GM19238 (cell line): ENCODE measurements at regions not wholly inside any gene's neighbourhood (a gene's known extent, or its start where the extent isn't known, plus 50 kb on each side); places are given as distances from the start of the nearest gene placed in this dataset.
"Not testable (repeated sequence)": the region's sequence is repeated elsewhere in the genome, so short reads cannot be mapped to it uniquely, and the experiment has no call there.

Experiments used
- DNase-seq: peaks from one replicate; pipeline ENCODE4 v3.0.0; 2011; ENCODE audit warnings: low spot score; ENCODE audit not compliant: insufficient read length

- DNase-seq = no peak
These were observed 91.2 kb downstream of the EOMES start for GRCh38 chr3:27630885-27631284.

DNA sequence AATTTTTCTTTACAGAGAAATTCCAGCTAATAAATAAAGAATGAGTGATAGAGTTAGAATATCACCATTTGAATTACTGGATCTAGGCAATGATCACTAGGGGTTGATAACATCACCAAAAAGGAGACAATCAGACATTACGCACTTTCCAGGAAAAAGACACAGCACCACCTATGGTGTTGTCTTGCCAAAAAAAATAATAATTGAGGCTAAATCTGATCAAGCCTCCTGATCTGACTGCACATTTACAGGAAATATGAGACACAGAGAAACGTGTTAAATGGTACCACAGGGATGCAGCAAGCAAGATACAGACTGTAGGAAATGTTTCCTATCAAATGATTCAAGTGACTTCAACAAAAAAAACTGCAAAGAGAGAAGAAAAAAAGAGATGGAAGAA is 92.8 kb downstream of the EOMES start:
- no peak for DNase-seq

DNA sequence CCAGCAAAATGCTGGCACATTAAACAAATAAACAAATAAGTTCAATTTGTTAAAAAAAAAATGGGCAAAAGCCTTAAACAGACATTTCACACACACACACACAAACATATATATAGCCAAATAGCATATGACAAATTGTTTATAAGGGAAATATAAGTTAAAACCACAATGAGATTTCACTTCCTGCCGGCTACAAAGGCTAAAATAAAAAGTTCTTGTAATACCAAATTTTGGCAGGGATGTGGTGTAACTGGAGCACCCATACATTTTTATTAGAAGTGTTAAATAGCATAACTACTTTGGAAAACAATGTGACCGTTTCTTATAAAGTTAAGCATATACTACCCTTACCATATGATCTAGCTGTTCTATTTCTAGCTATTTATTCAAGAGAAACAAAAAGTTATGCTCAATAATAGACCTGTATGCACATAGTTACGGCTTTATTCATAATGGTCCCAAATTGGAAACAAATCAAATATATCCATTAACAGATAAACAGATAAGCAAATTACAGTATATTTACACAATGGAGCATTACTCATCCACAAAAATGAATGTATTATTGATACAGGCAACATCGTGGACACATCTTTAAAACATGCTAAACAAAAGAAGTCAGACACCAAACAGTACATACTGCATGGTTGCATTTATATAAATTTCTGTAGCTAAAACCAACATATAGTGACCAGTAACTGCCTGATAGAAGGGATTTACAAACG is 93.9 kb downstream of the EOMES start:
- DNase-seq = no peak

GRCh38 chr3:27626596-27627118 is 95.5 kb downstream of the EOMES start:
- no peak for DNase-seq

DNA sequence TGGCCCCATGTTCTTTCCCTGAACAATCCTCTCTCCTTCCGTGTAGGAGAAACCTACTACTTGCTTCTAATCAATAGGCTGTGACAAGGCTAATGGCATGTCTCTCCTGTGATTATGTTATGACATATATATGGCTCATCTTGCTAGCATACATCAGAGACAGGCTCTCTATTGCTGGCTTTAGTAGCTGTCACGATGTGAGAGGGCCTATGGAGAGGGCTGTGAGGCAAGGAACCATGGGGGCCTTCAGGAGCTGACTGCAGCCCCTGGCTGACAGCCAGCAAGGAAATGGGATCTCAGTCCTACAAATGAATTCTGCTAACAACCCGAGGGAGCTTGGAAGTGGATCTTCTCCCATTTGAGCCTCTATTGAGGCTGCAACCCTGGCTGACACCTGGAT is 96.3 kb downstream of the EOMES start:
- DNase-seq = no peak

DNA sequence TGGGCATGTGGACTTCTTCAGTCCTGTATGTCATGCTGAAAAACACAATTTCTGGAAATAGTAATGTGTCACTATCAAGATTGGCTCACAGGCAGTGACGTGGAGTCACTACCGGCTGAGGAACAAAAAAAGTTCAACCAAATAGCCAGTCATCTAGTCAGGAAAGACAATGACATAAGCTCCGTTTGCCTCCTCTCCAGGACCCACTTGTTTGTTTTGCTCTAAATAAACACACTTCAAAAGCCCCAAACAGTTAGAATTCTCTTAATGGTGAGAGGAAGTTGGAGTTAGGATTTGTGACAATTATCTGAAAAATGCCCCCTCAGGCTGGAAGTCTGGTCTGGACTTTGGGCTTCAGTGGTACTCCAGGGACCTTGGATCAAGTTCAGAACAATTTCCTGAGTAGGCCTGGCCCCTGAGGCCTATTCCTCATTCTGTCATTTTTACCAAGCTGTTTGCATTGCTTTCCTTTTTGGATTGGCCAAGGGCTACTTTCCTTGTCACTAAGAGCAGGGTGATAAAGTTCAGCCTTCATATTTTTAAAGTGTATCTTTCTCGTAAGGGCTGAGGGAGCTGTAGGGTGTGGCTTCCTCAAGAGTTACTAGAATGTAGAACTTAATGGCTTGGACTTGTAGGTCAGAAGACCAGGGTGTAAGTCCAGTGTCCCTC is 98.9 kb downstream of the EOMES start:
- DNase-seq = no peak

- no peak for DNase-seq
These were observed 104.6 kb downstream of the EOMES start for GRCh38 chr3:27617552-27617951.

DNA sequence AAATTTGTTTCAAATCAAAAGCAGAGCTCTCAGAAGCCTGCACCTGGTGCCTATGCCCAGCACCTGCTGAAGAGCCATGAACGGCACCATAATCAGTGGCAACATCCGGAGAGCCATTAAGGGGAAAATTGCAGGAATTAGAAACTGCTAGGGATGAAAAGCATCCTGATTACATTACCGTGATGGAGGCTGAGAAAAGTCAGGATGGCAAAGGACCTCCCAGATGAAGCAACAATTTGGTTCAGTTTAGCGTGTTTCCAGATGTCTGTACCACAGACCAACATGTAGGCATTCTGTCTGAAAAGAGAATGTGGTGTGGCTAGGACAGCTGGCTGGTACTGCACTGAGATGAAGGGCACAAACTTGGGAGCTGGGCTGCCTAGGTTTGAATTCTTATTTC is 106.1 kb downstream of the EOMES start:
- DNase-seq = no peak

DNA sequence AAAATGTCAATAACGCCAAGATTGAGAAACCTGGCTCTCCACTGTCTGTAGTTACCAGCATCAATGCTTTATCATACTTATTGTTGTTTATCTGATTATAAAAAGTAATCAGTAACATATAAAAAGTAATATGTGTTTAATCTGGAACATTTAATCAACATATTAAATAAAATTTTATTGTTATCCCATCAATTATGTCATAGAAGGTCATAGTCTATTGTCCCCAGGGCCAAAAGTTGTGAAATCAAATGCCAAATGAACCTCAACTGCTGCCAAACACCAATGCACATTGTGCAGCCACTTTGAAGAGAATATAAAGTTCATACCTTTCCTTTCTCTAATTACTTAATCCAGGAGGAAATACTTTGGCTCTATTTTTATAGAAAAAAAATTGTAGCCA is 106.6 kb downstream of the EOMES start:
- DNase-seq = no peak

DNA sequence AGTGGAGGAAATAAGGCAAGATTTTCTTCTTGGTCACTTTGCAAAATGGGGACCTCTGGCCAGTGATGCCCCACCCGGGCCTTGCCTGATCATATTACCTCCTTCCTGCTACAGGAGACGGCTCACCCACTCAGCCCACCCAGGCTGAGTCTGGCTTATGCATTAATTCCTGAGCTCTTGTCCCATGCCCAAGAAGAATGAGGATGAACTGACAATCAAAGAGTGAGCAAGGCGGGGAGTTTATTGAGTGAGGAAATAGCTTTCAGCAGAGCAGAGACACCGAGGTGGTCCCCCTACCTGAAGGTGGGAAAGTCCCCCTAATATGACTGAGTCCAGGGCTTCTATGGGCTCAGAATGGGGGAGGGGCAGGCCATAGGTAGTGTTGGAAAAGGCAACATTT is 107.5 kb downstream of the EOMES start:
- DNase-seq = no peak

- no peak for DNase-seq
These were observed 108.2 kb downstream of the EOMES start for GRCh38 chr3:27613846-27614500.

DNA sequence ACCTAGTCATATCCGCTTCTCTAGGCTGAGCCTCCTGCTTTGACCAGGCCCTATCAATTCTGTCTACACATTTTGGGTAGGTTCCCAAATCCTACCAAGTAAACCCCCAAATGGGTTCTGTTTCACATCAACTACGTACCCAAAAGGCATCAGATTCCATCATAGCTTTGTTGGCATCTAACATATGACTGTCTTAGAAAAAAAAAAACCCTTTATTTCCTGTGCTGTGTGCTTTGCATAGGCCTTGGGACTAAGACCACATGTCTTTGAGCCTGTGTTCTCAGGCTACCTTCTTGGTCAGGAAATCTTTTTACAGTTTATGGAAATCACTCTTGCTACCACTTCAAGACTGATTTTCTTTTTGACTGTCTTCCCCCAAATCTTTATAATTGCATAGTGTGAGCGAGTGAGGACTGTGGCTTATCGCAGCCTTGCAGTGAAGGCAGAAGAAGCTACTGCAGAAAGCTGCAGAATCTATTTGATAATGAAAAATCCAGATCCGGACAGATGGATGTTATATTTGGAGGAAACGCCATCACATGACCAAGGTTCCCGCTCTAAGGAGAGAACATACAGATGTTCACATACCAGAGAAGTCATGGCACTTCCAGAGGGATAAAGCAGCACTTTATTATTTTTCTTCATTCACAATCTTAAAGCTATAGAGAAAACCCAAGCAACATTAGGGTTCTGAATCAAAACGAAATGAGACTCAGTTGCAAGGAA is 111.2 kb downstream of the EOMES start:
- DNase-seq = no peak

GRCh38 chr3:27607370-27607769 is 114.8 kb downstream of the EOMES start:
- DNase-seq = no peak

GRCh38 chr3:27606537-27606936 is 115.6 kb downstream of the EOMES start:
- DNase-seq = no peak

DNA sequence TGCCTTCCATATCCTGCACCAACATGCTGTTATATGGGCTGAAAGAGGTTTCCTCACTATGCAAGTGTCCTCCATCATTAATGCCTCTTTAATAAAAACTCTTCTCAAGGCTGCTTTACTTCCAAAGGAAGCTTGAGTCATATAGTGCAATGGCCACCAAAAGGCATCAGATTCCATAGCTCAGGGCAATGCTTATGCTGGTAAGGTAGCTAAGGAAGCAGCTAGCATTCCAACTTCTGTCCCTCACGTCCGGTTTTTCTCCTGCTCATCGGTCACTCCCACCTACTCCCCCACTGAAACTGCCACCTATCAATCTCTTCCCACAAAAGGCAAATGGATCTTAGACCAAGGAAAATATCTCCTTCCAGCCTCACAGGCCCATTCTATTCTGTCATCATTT is 117.1 kb upstream of the SLC4A7 start:
- not testable (repeated sequence) for DNase-seq

DNA sequence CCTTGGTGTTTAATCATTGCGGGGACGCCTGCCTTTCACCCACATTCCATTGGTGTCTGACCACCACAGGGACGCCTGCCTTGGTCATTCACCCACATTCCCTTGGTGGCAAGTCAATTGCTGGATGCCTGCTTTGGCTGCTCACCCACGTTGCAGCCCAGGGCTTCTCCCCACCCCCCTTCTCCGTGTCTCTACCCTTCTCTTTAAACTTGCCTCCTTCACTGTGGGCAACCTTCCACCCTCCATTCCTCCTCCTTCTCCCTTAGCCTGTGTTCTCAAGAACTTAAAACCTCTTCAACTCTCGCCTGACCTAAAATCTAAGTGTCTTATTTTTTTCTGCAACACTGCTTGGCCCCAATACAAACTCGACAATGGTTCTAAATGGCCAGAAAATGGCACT is 115.6 kb upstream of the SLC4A7 start:
- not testable (repeated sequence) for DNase-seq

DNA sequence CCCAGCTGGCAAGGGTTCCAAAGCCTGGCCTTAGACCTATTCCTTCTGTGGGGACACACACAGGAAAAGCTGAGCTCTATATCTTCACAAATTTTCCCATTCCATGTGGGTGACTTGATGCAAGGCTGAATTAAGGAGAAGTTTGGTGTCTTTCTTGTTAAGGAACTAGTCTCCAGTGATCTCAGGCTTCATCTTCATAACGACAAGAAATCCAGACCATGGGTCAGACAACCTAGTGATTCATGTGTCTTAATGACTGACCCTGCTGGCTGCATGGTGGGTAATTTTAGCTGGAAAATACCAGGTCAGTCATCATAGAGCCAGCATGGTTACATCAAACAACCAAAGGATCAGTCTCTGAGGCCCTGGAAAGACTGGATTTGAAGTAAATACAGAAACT is 112.7 kb upstream of the SLC4A7 start:
- DNase-seq = no peak

- no peak for DNase-seq
These were observed 112.2 kb upstream of the SLC4A7 start for GRCh38 chr3:27596334-27596841.

DNA sequence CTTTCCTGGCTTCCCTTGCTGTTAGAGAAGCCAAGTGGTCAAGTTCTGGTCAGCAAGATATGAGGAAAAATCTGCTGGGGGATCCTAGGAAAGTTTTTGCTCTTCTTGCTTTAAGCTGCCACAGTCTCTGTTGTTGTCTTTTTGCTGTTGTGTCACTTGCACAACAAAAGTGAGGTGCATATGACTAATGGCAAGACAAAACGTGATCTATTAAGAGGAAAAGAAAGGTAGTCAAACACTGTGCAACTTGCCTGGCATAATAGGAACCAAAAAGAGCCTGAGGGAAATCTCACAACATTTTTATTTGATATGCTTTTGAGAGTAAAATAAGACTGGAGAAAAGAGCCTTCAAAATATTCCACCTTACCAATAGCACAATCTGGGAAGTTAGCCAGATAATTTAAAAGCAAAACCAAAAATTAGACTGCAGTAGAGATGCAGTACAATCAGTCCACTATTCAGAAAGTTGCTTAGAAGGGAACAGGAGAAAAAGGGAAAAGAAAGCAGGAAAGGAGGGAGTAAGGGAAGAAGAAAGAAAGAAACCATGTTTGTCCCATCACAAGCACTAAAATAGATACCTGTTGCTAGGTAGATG is 110.0 kb upstream of the SLC4A7 start:
- no peak for DNase-seq

- DNase-seq = no peak
These were observed 109.0 kb upstream of the SLC4A7 start for GRCh38 chr3:27593173-27593572.
